ENCODE measurements at regions not wholly inside any gene's neighbourhood (a gene's known extent, or its start where the extent isn't known, plus 50 kb on each side); places are given as distances from the start of the nearest gene placed in this dataset.

- no peak for DNase-seq (ENCODE audit: low spot score)
Measured at GRCh38 chr4:108272561-108272960, 103.8 kb upstream of the LEF1 start.

GRCh38 chr4:108272046-108272445 is 103.3 kb upstream of the LEF1 start:
- DNase-seq (ENCODE audit: low spot score) = peak; percentile 5

GRCh38 chr4:108270466-108271450 is 102.0 kb upstream of the LEF1 start:
- no peak for DNase-seq (ENCODE audit: low spot score)

GRCh38 chr4:108264693-108265092 is 96.0 kb upstream of the LEF1 start:
- no peak for DNase-seq (ENCODE audit: low spot score)

- DNase-seq (ENCODE audit: low spot score) = no peak
Measured at GRCh38 chr4:108263057-108263456, 94.3 kb upstream of the LEF1 start.

GRCh38 chr4:108261026-108261425 is 92.3 kb upstream of the LEF1 start:
- DNase-seq (ENCODE audit: low spot score) = no peak

GRCh38 chr4:108256538-108256937 is 87.8 kb upstream of the LEF1 start:
- DNase-seq (ENCODE audit: low spot score) = no peak

GRCh38 chr4:108255203-108255747 is 86.5 kb upstream of the LEF1 start:
- no peak for DNase-seq (ENCODE audit: low spot score)

GRCh38 chr4:108249397-108249796 is 80.7 kb upstream of the LEF1 start:
- no peak for DNase-seq (ENCODE audit: low spot score)

GRCh38 chr4:108247387-108248049 is 78.8 kb upstream of the LEF1 start:
- no peak for DNase-seq (ENCODE audit: low spot score)

- DNase-seq (ENCODE audit: low spot score) = no peak
Measured at GRCh38 chr4:108244606-108245005, 75.9 kb upstream of the LEF1 start.

GRCh38 chr4:108240366-108240765 is 71.6 kb upstream of the LEF1 start:
- no peak for DNase-seq (ENCODE audit: low spot score)

- no peak for DNase-seq (ENCODE audit: low spot score)
Measured at GRCh38 chr4:108237693-108238092, 69.0 kb upstream of the LEF1 start.

GRCh38 chr4:108236264-108236663 is 67.5 kb upstream of the LEF1 start:
- DNase-seq (ENCODE audit: low spot score) = no peak

GRCh38 chr4:108227923-108228322 is 59.2 kb upstream of the LEF1 start:
- no peak for DNase-seq (ENCODE audit: low spot score)

- DNase-seq (ENCODE audit: low spot score) = no peak
Measured at GRCh38 chr4:108224611-108225053, 55.9 kb upstream of the LEF1 start.

GRCh38 chr4:108223313-108223712 is 54.6 kb upstream of the LEF1 start:
- no peak for DNase-seq (ENCODE audit: low spot score)

- no peak for DNase-seq (ENCODE audit: low spot score)
Measured at GRCh38 chr4:108219998-108220397, 51.3 kb upstream of the LEF1 start.

Data from HuH-7 (cell line).